H1 (cell line): ENCODE measurements at regions not wholly inside any gene's neighbourhood (a gene's known extent, or its start where the extent isn't known, plus 50 kb on each side); places are given as distances from the start of the nearest gene placed in this dataset.
"Not testable (repeated sequence)": the region's sequence is repeated elsewhere in the genome, so short reads cannot be mapped to it uniquely, and the experiment has no call there.

Experiments
- CTCF ChIA-PET: fragments of 300-600 bp; sonication (Branson Sonifier 250); formaldehyde crosslinking; loops from one replicate; lab custom pipeline; 2021; ENCODE audit not compliant: partially characterized antibody; lab: Charles Lee
- POLR2A ChIA-PET: fragments of 300-600 bp; sonication (Branson Sonifier 250); formaldehyde crosslinking; loops from one replicate; lab custom pipeline; 2021; ENCODE audit warnings: inconsistent platforms; ENCODE audit not compliant: partially characterized antibody; lab: Charles Lee
- DNase-seq, 2 experiments: peaks; one replicate each; pipeline versions ENCODE4 v3.0.0 to v3.0.0-alpha.2; 2010 to 2022; ENCODE audit warnings: low spot score in 2 of 2, low read depth in 1 of 2, mixed read lengths in 1 of 2
- FAIRE-seq: peaks from 2 replicates; lab custom pipeline; 2011; peaks lifted over from hg19 to GRCh38; lab: Jason Lieb, UNC
- H2AFZ ChIP-seq: 2 replicates; pipeline ENCODE4 v1.8.1; 2012; ENCODE audit warnings: low read length, inconsistent platforms
- H2AK5ac ChIP-seq: 2 replicates; pipeline ENCODE4 v1.6.1; 2013; ENCODE audit warnings: low read depth, low read length
- H2BK120ac ChIP-seq: replicated peaks from 2 replicates; pipeline ENCODE3; 2013; ENCODE audit warnings: low read depth, low read length, inconsistent platforms
- H2BK12ac ChIP-seq: 2 replicates; pipeline ENCODE4 v1.6.1; 2013; ENCODE audit warnings: low read depth, low read length
- H2BK15ac ChIP-seq: 2 replicates; pipeline ENCODE4 v1.6.1; 2013; ENCODE audit warnings: low read length
- H2BK20ac ChIP-seq: 2 replicates; pipeline ENCODE4 v1.6.1; 2013; ENCODE audit warnings: low read length
- H2BK5ac ChIP-seq: 2 replicates; pipeline ENCODE4 v1.6.1; 2013; ENCODE audit warnings: low read depth, low read length
- H3K14ac ChIP-seq: 2 replicates; pipeline ENCODE4 v1.6.1; 2013; ENCODE audit warnings: inconsistent platforms; ENCODE audit not compliant: insufficient read length
- H3K18ac ChIP-seq: 2 replicates; pipeline ENCODE4 v1.6.1; 2013; ENCODE audit warnings: low read length; ENCODE audit errors: extremely low read depth
- H3K23ac ChIP-seq: 2 replicates; pipeline ENCODE4 v1.6.1; 2013; ENCODE audit warnings: inconsistent platforms; ENCODE audit not compliant: insufficient read length
- H3K23me2 ChIP-seq: 2 replicates; pipeline ENCODE4 v1.6.1; 2013; ENCODE audit warnings: low read depth, low read length
- H3K27ac ChIP-seq: 2 replicates; pipeline ENCODE4 v1.6.1; 2011; ENCODE audit warnings: low read depth, low read length, inconsistent platforms
- H3K27me3 ChIP-seq, 4 experiments: replicated peaks in 1 of 4; 1 replicate in 1 of 4; 2 replicates in 3 of 4; pipeline versions ENCODE4 v1.6.1 to v1.8.1; 2011 to 2013; ENCODE audit warnings: low read length in 3 of 4, mild to moderate bottlenecking in 3 of 4, inconsistent platforms in 2 of 4, mixed read lengths in 2 of 4, moderate library complexity in 1 of 4; ENCODE audit not compliant: control insufficient read depth in 3 of 4, insufficient read depth in 3 of 4; ENCODE audit errors: extremely low read depth in 1 of 4
- H3K36me3 ChIP-seq, 4 experiments: 2 replicates each; pipeline versions ENCODE4 v1.6.1 to v1.8.1; 2011 to 2013; ENCODE audit warnings: mild to moderate bottlenecking in 4 of 4, low read length in 3 of 4, moderate library complexity in 2 of 4, control low read depth in 1 of 4, inconsistent platforms in 1 of 4; ENCODE audit not compliant: insufficient read depth in 4 of 4, control insufficient read depth in 2 of 4
- H3K4ac ChIP-seq: replicated peaks from 2 replicates; pipeline ENCODE3; 2013; ENCODE audit warnings: low read length, low read depth, mixed read lengths, inconsistent platforms; ENCODE audit not compliant: insufficient read length
- H3K4me1 ChIP-seq, 4 experiments: replicated peaks in 1 of 4; 1 replicate in 1 of 4; 2 replicates in 3 of 4; pipeline versions ENCODE4 v1.6.1 to v1.8.1; 2011 to 2013; ENCODE audit warnings: low read length in 3 of 4, inconsistent platforms in 2 of 4, mixed read lengths in 1 of 4; ENCODE audit not compliant: insufficient read depth in 4 of 4, control insufficient read depth in 3 of 4
- H3K4me2 ChIP-seq, 2 experiments: 2 replicates each; pipeline versions ENCODE4 v1.6.1 to v1.8.1; 2011 to 2013; ENCODE audit warnings: low read depth in 2 of 2, low read length in 2 of 2, control low read depth in 1 of 2, inconsistent platforms in 1 of 2, mild to moderate bottlenecking in 1 of 2; ENCODE audit not compliant: insufficient read depth in 1 of 2
- H3K4me3 ChIP-seq, 4 experiments: fragments of 200-600, 300-600 bp in 1 of 4; sonication (generic), shearing (Covaris generic), sonication (Bioruptor Twin) in 1 of 4; 2 replicates each; pipeline versions ENCODE4 v1.5.1 to v1.8.1; 2011 to 2016; ENCODE audit warnings: low read length in 4 of 4, low read depth in 3 of 4, control low read depth in 2 of 4, inconsistent platforms in 2 of 4, mild to moderate bottlenecking in 2 of 4, mixed read lengths in 1 of 4, moderate library complexity in 1 of 4; ENCODE audit not compliant: insufficient read depth in 2 of 4; ENCODE audit errors: extremely low read depth in 1 of 4
- H3K56ac ChIP-seq: replicated peaks from 2 replicates; pipeline ENCODE3; 2013; ENCODE audit warnings: low read depth, mild to moderate bottlenecking, mixed read lengths, low read length, inconsistent platforms; ENCODE audit not compliant: insufficient read length
- H3K79me1 ChIP-seq: 2 replicates; pipeline ENCODE4 v1.6.1; 2013; ENCODE audit warnings: low read depth, low read length, control low read depth
- H3K79me2 ChIP-seq, 2 experiments: 2 replicates each; pipeline versions ENCODE4 v1.6.1 to v1.8.1; 2012 to 2013; ENCODE audit warnings: low read length in 2 of 2, mild to moderate bottlenecking in 2 of 2, inconsistent platforms in 1 of 2; ENCODE audit not compliant: insufficient read depth in 2 of 2, control insufficient read depth in 1 of 2
- H3K9ac ChIP-seq, 4 experiments: replicated peaks in 1 of 4; 1 replicate in 1 of 4; 2 replicates in 3 of 4; pipeline versions ENCODE4 v1.6.1 to v1.8.1; 2011 to 2013; ENCODE audit warnings: low read depth in 3 of 4, low read length in 3 of 4, control low read depth in 2 of 4, mild to moderate bottlenecking in 2 of 4, moderate library complexity in 2 of 4, inconsistent platforms in 1 of 4; ENCODE audit errors: extremely low read depth in 1 of 4
- H3K9me3 ChIP-seq, 2 experiments: 2 replicates each; pipeline versions ENCODE4 v1.6.1 to v1.8.1; 2012 to 2013; ENCODE audit warnings: mild to moderate bottlenecking in 2 of 2, moderate library complexity in 2 of 2, control low read depth in 1 of 2, inconsistent platforms in 1 of 2, low read depth in 1 of 2, low read length in 1 of 2, mixed read lengths in 1 of 2; ENCODE audit not compliant: insufficient read depth in 2 of 2
- H4K20me1 ChIP-seq, 2 experiments: replicated peaks in 1 of 2; 2 replicates each; pipeline versions ENCODE3 to v1.8.1; 2011 to 2013; ENCODE audit warnings: inconsistent platforms in 2 of 2, low read length in 2 of 2, mild to moderate bottlenecking in 1 of 2; ENCODE audit not compliant: insufficient read depth in 2 of 2, control insufficient read depth in 1 of 2
- H4K5ac ChIP-seq: 2 replicates; pipeline ENCODE4 v1.6.1; 2013; ENCODE audit warnings: low read length, low read depth, mixed read lengths, inconsistent platforms; ENCODE audit not compliant: insufficient read length
- H4K8ac ChIP-seq: 2 replicates; pipeline ENCODE4 v1.8.0; 2013; ENCODE audit warnings: mild to moderate bottlenecking, moderate library complexity, low read length, inconsistent platforms; ENCODE audit not compliant: insufficient read depth; ENCODE audit errors: extremely low read depth
- H4K91ac ChIP-seq: replicated peaks from 2 replicates; pipeline ENCODE3; 2013; ENCODE audit warnings: low read length, mixed read lengths, inconsistent platforms; ENCODE audit not compliant: insufficient read length
- WGBS, 2 experiments: shearing (Covaris generic) in 1 of 2; methylation state at CpG; one replicate each; pipeline versions ENCODE4 v1.1.6 to v1.1.7; 2013 to 2015; ENCODE audit warnings: low lambda C conversion rate in 2 of 2, mixed read lengths in 2 of 2, inconsistent platforms in 1 of 2, low coverage in 1 of 2, missing lambda C conversion rate in 1 of 2; ENCODE audit not compliant: insufficient replicate concordance in 2 of 2, insufficient coverage in 1 of 2, insufficient read length in 1 of 2; ENCODE audit errors: extremely low coverage in 1 of 2, missing lambda C conversion rate in 1 of 2; 5-methylcytosine and 5-hydroxymethylcytosine counted together

GRCh38 chr7:23904901-23905300, 194.9 kb downstream of the STK31 start:
- H3K9ac ChIP-seq, H4K8ac ChIP-seq, H3K18ac ChIP-seq, H3K27me3 ChIP-seq, H4K91ac ChIP-seq, H3K4me3 ChIP-seq, H3K56ac ChIP-seq, H3K79me2 ChIP-seq, H2BK5ac ChIP-seq, H2AK5ac ChIP-seq, H3K36me3 ChIP-seq, H4K20me1 ChIP-seq, H3K79me1 ChIP-seq, H3K23me2 ChIP-seq, H2BK120ac ChIP-seq, H3K27ac ChIP-seq, FAIRE-seq, DNase-seq, H3K23ac ChIP-seq, H3K9me3 ChIP-seq, H3K4ac ChIP-seq, POLR2A ChIA-PET, H3K4me2 ChIP-seq, H4K5ac ChIP-seq, H3K4me1 ChIP-seq, H2BK15ac ChIP-seq, H2BK20ac ChIP-seq, H2AFZ ChIP-seq, H3K14ac ChIP-seq, H2BK12ac ChIP-seq: not testable (repeated sequence)
- 90% methylated on average over 14 of the region's 30 CpGs; no CpG with 5 or more reads in 1 of the 2 experiments for WGBS, 2 experiments
- CTCF ChIA-PET, result interaction anchor here (1.6 kb wide), 1 partner anchor 271 kb away, joined by 3 read pairs; no protein-coding TSS in a partner anchor
